Activated naive CD4-positive, alpha-beta T cell treated with anti-CD3 and anti-CD28 coated beads for 36 hours (primary cell): ENCODE measurements at regions not wholly inside any gene's neighbourhood (a gene's known extent, or its start where the extent isn't known, plus 50 kb on each side); places are given as distances from the start of the nearest gene placed in this dataset.

Experiments
- CTCF ChIA-PET: fragments of 350-600 bp; sonication (Branson Sonifier 250); formaldehyde crosslinking; loops from one replicate; lab custom pipeline; 2021; ENCODE audit warnings: antibody characterized with exemption; lab: Charles Lee
- DNase-seq: peaks from one replicate; pipeline ENCODE4 v3.0.0-alpha.2; 2020
- H3K27ac Mint-ChIP-seq: one replicate; pipeline ENCODE4 v1.8.0; 2021; ENCODE audit warnings: mild to moderate bottlenecking, mixed read lengths
- H3K27me3 Mint-ChIP-seq: one replicate; pipeline ENCODE4 v1.8.0; 2021; ENCODE audit warnings: low read depth, mixed read lengths
- H3K36me3 Mint-ChIP-seq: one replicate; pipeline ENCODE4 v1.8.0; 2021; ENCODE audit warnings: low read depth, mixed read lengths
- H3K4me1 Mint-ChIP-seq: one replicate; pipeline ENCODE4 v1.8.0; 2021; ENCODE audit warnings: low read depth, mixed read lengths
- H3K4me3 Mint-ChIP-seq: one replicate; pipeline ENCODE4 v1.8.0; 2021; ENCODE audit warnings: mild to moderate bottlenecking, moderate library complexity, mixed read lengths
- H3K9me3 Mint-ChIP-seq: one replicate; pipeline ENCODE4 v1.8.0; 2021; ENCODE audit warnings: mixed read lengths
- intact Hi-C: fragments of 100-400 bp; cut with micrococcal nuclease; formaldehyde crosslinking; loops from one replicate; pipeline ENCODE4 v1.15.1; 2023

DNA sequence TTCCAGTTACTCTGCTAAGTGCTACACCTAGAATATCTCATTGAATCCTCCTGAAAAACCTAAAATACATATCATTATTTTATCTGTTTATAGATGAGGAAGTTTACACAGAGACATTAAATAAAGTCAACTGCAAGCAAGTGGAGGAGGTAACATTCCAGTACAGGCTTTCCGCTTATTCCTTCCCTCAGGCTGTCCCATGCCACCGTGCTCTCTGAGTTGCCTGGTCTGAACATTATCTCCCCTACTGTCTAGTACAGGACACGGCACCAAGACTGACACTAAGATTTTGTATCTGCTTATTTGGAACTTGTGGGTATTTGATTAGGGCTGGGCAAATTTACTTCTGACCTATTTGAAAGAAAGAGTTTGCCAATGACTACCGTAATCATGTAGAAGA lies 172.4 kb upstream of the STK32A start:
- Mint-ChIP-seq H3K4me1 (peaks cover 4% of the 10 kb centered on the region), H3K4me3 (no peak overlapping the region), H3K27ac (no peak overlapping the region), H3K27me3 (peaks cover 3% of the 10 kb centered on the region), H3K36me3 (no peaks in the 10 kb centered on the region), H3K9me3 (no peaks in the 10 kb centered on the region)
- intact Hi-C loops, result no loop called here
- CTCF ChIA-PET, result no interaction called here
- no peak for DNase-seq

DNA sequence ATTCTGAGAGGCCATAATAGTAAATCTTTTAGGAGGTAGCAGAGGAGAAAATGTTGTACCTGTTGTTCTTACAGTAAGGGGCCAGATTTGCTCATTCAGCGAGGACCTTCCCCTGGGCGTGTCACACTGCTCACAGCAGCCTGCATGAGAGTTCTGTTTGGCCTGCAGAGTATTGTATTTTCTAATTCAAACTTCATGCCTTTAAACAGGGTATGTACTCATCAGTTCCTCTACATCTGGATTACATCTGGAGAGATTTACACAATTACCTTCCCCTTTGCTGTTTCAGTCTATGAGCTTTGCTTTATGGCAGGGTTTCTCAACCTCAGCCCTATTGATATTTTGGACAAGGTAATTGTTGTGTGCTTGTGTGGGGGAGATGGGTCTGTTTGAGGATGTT lies 170.9 kb upstream of the STK32A start:
- CTCF ChIA-PET, result no interaction called here
- Mint-ChIP-seq H3K27me3 (peaks cover 3% of the 10 kb centered on the region), H3K4me1 (peaks cover 4% of the 10 kb centered on the region)

DNA sequence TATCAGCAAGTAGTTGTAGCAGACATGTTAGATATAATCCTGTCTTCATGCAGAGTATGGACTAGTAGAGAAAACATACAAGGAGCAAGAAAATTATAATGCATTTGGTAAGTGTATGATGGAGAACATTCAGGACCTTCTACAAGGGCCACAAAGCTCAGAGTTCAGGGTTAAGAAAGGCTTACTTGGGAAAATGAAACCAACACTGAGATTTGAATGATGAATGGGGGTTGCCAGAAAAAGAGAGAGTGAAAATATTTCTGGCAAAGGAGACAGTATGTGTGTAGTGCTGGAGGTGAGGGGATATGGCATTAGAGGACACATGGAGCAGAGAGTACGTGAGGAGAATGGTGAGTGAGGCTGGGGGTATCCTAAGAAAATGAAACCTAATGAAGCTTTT lies 169.8 kb upstream of the STK32A start:
- Mint-ChIP-seq H3K27me3 (peaks cover 3% of the 10 kb centered on the region), H3K36me3 (no peaks in the 10 kb centered on the region)
- CTCF ChIA-PET, result interaction anchor here (0.6 kb wide), 1 partner anchor 202 kb away, joined by 5 read pairs; no protein-coding TSS in a partner anchor

More for the DNA sequence above, 170.9 kb upstream of the STK32A start:
- Mint-ChIP-seq H3K27ac (no peak overlapping the region), H3K9me3 (no peaks in the 10 kb centered on the region), H3K4me3 (no peak overlapping the region), H3K36me3 (no peaks in the 10 kb centered on the region)
- intact Hi-C loops, result no loop called here
- no peak for DNase-seq

DNA sequence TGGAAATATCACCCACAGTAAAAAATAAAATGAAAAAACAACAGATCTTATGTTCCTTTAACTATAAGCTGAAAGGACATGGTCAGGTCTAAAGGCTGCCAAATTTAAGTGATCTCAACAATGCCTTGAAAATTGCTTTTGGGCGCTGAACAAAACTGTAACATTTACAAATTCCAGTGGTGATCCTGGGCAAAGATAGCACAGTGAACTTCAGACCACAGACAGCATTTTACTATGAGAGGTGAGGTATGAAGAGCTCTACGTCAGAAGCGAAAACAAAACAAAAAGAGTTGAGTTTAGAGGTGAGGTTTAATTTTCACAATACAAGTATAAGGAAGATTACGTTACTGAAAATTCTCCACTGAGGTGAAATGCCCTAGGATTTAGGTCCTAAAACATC lies 165.8 kb upstream of the STK32A start:
- DNase-seq, result no peak
- no peak overlapping the region for H3K4me3 Mint-ChIP-seq
- intact Hi-C loops, result no loop called here
- H3K9me3 Mint-ChIP-seq, result no peaks in the 10 kb centered on the region
- peaks cover 9% of the 10 kb centered on the region for H3K27me3 Mint-ChIP-seq
- CTCF ChIA-PET, result interaction anchor here (0.6 to 1.2 kb wide), 3 partner anchors 14 to 120 kb away, joined by 3 to 5 read pairs (median 4); no protein-coding TSS in a partner anchor
- no peak overlapping the region for H3K27ac Mint-ChIP-seq
- peaks cover 4% of the 10 kb centered on the region for H3K4me1 Mint-ChIP-seq
- no peaks in the 10 kb centered on the region for H3K36me3 Mint-ChIP-seq

More for the DNA sequence above, 169.8 kb upstream of the STK32A start:
- Mint-ChIP-seq H3K4me3 (no peak overlapping the region), H3K9me3 (no peaks in the 10 kb centered on the region), H3K27ac (no peak overlapping the region), H3K4me1 (peaks cover 4% of the 10 kb centered on the region)
- intact Hi-C loops, result no loop called here
- no peak for DNase-seq

DNA sequence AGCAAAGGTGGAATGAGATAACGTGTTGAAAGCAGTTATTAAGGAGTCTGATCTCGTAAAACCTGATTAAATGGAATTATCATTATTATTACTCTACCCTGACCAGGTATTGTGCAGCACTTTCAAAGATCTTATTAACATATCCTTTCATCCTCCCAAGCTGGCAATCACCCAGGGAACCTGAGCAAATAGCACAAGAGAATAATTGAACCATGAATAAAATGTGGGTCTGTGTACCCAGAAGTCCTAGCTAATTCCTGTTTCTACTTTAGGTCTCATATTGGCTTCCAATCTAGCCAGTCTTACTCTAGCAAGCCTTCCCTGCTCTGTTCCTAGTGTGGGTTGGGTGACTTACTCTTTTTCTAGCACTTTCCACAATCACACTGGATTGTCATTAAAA lies 162.2 kb upstream of the STK32A start:
- Mint-ChIP-seq H3K4me1 (no peaks in the 10 kb centered on the region), H3K27ac (no peak overlapping the region), H3K4me3 (no peak overlapping the region), H3K9me3 (no peaks in the 10 kb centered on the region), H3K36me3 (no peaks in the 10 kb centered on the region), H3K27me3 (peaks cover 9% of the 10 kb centered on the region)
- CTCF ChIA-PET, result no interaction called here
- intact Hi-C loops, result no loop called here
- DNase-seq, result no peak

DNA sequence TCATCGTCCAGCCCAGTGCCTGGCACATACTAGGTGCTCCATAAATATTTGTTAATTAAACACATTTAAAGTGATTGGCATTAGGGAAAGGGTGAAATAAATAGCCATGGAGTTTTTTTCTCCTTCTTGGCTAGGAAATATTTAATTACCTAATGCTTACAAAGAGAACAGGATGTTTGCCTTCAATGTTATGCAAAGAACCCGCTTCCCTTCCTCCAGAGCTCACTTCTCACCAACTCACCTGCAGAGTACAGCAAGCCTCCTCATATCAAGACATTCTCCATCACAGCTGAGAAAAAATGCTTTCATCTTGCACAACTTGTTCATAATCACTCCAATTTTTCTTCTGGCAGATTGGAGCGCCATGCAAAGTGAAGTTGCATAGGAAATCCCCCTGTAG lies 161.7 kb upstream of the STK32A start:
- DNase-seq, result no peak
- Mint-ChIP-seq H3K9me3 (no peaks in the 10 kb centered on the region), H3K27ac (no peak overlapping the region), H3K4me3 (no peak overlapping the region), H3K4me1 (no peaks in the 10 kb centered on the region), H3K27me3 (peaks cover 9% of the 10 kb centered on the region), H3K36me3 (no peaks in the 10 kb centered on the region)
- intact Hi-C loops, result no loop called here
- CTCF ChIA-PET, result no interaction called here

DNA sequence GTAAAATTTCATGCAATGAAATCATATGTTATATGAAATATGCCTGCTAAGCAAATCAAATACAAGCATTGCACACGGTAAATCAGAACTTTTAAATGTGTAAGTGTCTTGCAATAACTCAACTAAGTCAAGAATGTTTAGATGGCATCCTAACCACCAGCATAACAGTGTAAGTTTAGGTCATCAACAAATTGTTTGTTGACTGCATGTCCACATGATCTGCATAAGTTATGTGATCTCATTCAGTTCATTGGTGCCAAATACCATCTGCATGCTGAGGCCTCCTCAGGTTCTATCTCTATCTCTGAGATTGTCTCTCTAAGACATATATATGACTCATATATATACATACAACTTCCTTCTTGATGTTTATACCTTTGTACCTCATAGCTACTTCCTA lies 159.6 kb upstream of the STK32A start:
- no peaks in the 10 kb centered on the region for H3K9me3 Mint-ChIP-seq
- no peak overlapping the region for H3K4me3 Mint-ChIP-seq
- intact Hi-C loops, result no loop called here
- CTCF ChIA-PET, result no interaction called here
- H3K36me3 Mint-ChIP-seq, result no peaks in the 10 kb centered on the region
- no peak overlapping the region for H3K27ac Mint-ChIP-seq
- peaks cover 9% of the 10 kb centered on the region for H3K27me3 Mint-ChIP-seq
- DNase-seq, result no peak
- no peaks in the 10 kb centered on the region for H3K4me1 Mint-ChIP-seq

DNA sequence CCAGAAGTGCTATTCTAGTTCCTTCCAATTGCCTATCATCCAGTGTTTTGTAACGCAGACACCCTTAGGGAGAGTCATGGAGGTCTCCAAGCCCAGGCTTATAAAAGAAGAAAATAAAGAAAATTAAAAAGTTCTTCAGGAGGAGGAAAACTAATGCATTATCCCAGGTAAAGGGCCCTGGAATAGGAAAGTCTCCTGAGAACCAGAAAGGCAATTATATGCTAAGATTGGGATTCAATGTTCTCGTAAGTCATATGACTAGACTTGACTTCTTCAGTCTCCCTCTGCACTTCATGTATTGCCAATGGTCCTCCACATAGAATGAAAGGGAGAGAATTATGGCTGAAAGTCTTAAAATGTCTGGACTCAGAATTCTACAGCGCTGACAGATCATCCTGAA lies 154.4 kb upstream of the STK32A start:
- H3K9me3 Mint-ChIP-seq, result no peaks in the 10 kb centered on the region
- CTCF ChIA-PET, result no interaction called here
- no peak overlapping the region for H3K4me3 Mint-ChIP-seq

DNA sequence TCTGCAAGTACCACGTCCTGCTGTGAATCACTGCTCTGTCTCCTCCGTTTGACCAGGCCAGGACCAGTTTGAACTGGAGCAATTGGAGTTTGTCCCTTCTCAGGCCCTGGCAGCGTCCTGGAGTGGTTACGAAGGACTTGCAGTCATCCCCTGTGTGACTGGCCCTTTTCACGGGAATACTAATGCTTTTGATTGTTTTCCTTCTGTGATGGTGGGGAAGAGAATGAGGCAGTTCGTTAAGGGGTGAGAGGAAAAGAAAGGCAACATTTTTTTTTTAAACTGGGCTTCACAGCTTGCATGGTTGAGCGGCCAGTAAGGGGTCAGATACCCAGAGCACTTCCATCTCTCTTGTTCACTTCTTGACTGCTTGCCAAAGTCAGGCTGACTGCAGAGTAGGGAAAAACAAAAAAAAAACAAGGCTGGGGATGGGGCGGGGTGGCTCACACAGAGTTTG lies 153.5 kb upstream of the STK32A start:
- Mint-ChIP-seq H3K4me3 (no peak overlapping the region), H3K9me3 (no peaks in the 10 kb centered on the region), H3K27ac (no peak overlapping the region), H3K4me1 (no peaks in the 10 kb centered on the region), H3K36me3 (no peaks in the 10 kb centered on the region), H3K27me3 (no peaks in the 10 kb centered on the region)
- intact Hi-C loops, result no loop called here
- CTCF ChIA-PET, result no interaction called here
- no peak for DNase-seq

More for the DNA sequence above, 154.4 kb upstream of the STK32A start:
- H3K4me1 Mint-ChIP-seq, result no peaks in the 10 kb centered on the region
- no peaks in the 10 kb centered on the region for H3K36me3 Mint-ChIP-seq
- no peaks in the 10 kb centered on the region for H3K27me3 Mint-ChIP-seq
- DNase-seq, result no peak
- intact Hi-C loops, result no loop called here
- no peak overlapping the region for H3K27ac Mint-ChIP-seq

DNA sequence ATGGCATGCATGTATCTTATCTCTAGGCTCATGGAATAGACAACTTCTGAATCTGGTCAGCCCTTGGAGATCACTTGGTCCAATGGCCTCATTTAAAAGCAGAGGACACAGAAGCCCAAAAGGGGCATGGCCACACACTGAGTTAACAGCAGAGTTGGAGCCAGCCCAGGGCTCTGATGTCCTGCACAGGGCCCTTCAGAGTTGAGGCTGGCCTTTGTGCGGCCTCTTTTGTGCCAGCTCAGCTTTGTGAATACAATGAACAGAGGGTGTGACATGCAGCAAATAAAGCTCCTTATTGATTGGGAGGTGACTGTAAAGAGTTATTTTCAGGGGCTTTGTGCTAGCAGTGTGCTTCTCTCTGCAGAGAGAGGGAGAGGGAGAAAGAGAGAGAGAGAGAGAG lies 150.1 kb upstream of the STK32A start:
- CTCF ChIA-PET, result no interaction called here
- Mint-ChIP-seq H3K9me3 (no peaks in the 10 kb centered on the region), H3K36me3 (no peaks in the 10 kb centered on the region), H3K27me3 (no peaks in the 10 kb centered on the region), H3K4me3 (no peak overlapping the region), H3K27ac (no peak overlapping the region), H3K4me1 (no peaks in the 10 kb centered on the region)
- intact Hi-C loops, result no loop called here
- DNase-seq, result no peak

DNA sequence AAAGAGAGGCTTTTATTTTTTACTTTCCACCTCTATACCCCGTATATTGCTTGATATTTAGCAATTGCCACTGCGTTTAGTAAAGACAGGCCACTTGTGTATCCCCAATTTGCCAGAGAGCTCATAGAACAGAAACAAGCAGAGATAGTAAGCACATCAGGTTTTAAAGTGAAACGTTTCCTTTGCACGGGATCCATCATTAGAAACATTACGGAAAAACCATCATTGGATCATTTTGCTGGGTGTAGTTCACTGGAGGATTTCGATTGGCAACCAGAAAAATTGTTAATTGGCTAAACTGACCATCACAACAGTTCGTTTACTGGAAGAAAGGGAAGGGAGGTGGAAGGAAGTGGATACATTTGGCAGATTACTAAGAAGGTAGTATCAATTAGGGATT lies 149.4 kb upstream of the STK32A start:
- Mint-ChIP-seq H3K27ac (no peak overlapping the region), H3K27me3 (no peaks in the 10 kb centered on the region), H3K9me3 (no peaks in the 10 kb centered on the region), H3K4me1 (no peaks in the 10 kb centered on the region), H3K4me3 (no peak overlapping the region), H3K36me3 (no peaks in the 10 kb centered on the region)
- CTCF ChIA-PET, result no interaction called here
- DNase-seq, result no peak
- intact Hi-C loops, result no loop called here

DNA sequence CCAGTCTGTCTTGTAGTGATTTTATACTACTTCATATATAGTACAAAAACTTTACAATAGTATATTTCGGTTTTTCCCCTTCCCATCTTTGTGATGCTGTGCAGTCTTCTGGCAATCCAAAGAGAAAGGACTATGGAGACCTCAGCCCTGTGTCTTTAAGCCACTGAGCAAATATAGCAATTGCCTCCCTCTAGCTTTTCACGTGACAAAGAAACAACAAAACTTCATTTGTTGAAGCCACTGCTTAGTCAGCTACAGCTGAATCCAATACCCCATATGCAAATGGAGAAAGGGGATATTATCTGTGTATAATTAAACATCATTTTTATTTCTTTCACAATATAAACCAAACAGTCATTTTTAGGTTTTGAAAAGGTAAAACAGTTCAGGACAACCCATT lies 142.8 kb upstream of the STK32A start:
- intact Hi-C loops, result no loop called here
- Mint-ChIP-seq H3K9me3 (no peaks in the 10 kb centered on the region), H3K27me3 (no peaks in the 10 kb centered on the region), H3K4me1 (no peaks in the 10 kb centered on the region), H3K4me3 (no peak overlapping the region), H3K36me3 (no peaks in the 10 kb centered on the region), H3K27ac (no peak overlapping the region)
- no peak for DNase-seq
- CTCF ChIA-PET, result no interaction called here

DNA sequence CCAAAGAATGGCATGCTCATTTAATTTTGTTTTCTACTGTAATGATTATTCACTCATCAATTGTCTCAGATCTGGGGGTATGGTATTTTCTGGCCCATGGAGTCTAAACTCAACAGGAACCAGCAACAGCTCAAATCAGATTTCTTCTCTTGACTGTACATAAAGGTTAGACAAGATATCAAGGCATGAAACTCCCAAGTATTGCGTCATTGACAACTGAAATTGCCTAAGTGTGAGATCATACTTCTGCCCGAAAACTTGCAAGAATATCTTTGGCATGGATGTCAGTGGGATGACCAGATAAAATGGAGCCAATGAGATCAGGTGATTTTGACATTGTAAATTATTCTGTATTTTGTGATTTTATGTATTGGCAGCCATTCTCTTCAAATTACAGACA lies 141.7 kb upstream of the STK32A start:
- Mint-ChIP-seq H3K4me1 (no peaks in the 10 kb centered on the region), H3K27me3 (no peaks in the 10 kb centered on the region), H3K9me3 (no peaks in the 10 kb centered on the region), H3K4me3 (no peak overlapping the region), H3K36me3 (no peaks in the 10 kb centered on the region), H3K27ac (no peak overlapping the region)
- intact Hi-C loops, result no loop called here
- CTCF ChIA-PET, result no interaction called here
- DNase-seq, result no peak

DNA sequence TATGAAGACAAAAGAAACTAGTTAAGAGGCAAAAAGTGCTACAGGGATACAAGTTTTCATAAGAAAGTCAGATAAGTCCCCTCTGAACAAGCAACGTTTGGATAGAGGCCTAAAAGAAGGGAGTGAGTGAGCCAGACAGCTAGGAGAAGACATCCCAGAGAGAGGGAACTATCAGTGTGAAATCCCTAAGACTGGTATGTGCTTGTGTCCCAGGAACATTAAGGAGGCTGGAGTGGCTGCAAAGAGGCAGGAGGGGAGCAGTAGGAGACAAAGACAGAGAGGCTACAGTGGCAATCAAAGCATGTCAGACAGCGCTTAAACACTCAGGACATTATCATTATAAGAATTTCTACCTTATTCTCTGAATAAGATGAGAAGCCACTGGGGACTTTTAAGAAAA lies 139.1 kb upstream of the STK32A start:
- no peak overlapping the region for H3K27ac Mint-ChIP-seq
- no peaks in the 10 kb centered on the region for H3K9me3 Mint-ChIP-seq
- no peaks in the 10 kb centered on the region for H3K4me1 Mint-ChIP-seq
- intact Hi-C loops, result no loop called here
- CTCF ChIA-PET, result interaction anchor here (4.6 kb wide), 1 partner anchor 93 kb away, joined by 18 read pairs; no protein-coding TSS in a partner anchor
- H3K4me3 Mint-ChIP-seq, result no peak overlapping the region
- no peaks in the 10 kb centered on the region for H3K27me3 Mint-ChIP-seq
- no peak for DNase-seq
- no peaks in the 10 kb centered on the region for H3K36me3 Mint-ChIP-seq
